H9 (cell line): ENCODE measurements at regions not wholly inside any gene's neighbourhood (a gene's known extent, or its start where the extent isn't known, plus 50 kb on each side); places are given as distances from the start of the nearest gene placed in this dataset.

Experiments used
- DNase-seq: peaks from one replicate; pipeline ENCODE4 v3.0.0-alpha.2; 2017
- H2AFZ ChIP-seq: one replicate; pipeline ENCODE4 v1.6.1; 2013; ENCODE audit warnings: mild to moderate bottlenecking, low read length, control low read depth, moderate library complexity
- H2AK5ac ChIP-seq: 2 replicates; pipeline ENCODE4 v1.6.1; 2013; ENCODE audit warnings: low read length, control low read depth, mixed read lengths; ENCODE audit not compliant: insufficient read length
- H2BK120ac ChIP-seq: one replicate; pipeline ENCODE4 v1.6.1; 2013; ENCODE audit warnings: low read depth, mild to moderate bottlenecking, low read length, control low read depth, inconsistent platforms; ENCODE audit not compliant: poor library complexity, severe bottlenecking
- H2BK12ac ChIP-seq: 2 replicates; pipeline ENCODE4 v1.6.1; 2013; ENCODE audit warnings: low read length, control low read depth, mixed read lengths, low read depth; ENCODE audit not compliant: insufficient read length
- H2BK15ac ChIP-seq: 2 replicates; pipeline ENCODE4 v1.6.1; 2013; ENCODE audit warnings: low read depth, low read length, control low read depth
- H2BK20ac ChIP-seq: one replicate; pipeline ENCODE4 v1.6.1; 2013; ENCODE audit warnings: low read depth, mild to moderate bottlenecking, low read length, control low read depth, inconsistent platforms; ENCODE audit not compliant: poor library complexity, severe bottlenecking
- H2BK5ac ChIP-seq: 2 replicates; pipeline ENCODE4 v1.6.1; 2013; ENCODE audit warnings: low read length, control low read depth, mixed read lengths; ENCODE audit not compliant: insufficient read length
- H3K14ac ChIP-seq: 2 replicates; pipeline ENCODE4 v1.6.1; 2013; ENCODE audit warnings: low read length, control low read depth; ENCODE audit not compliant: insufficient read depth
- H3K18ac ChIP-seq: 2 replicates; pipeline ENCODE4 v1.6.1; 2013; ENCODE audit warnings: low read depth, mild to moderate bottlenecking, mixed read lengths, low read length, control low read depth; ENCODE audit not compliant: insufficient read length
- H3K23ac ChIP-seq: 2 replicates; pipeline ENCODE4 v1.6.1; 2013; ENCODE audit warnings: low read length, control low read depth, mixed read lengths, low read depth; ENCODE audit not compliant: insufficient read length
- H3K23me2 ChIP-seq: 2 replicates; pipeline ENCODE4 v1.6.1; 2013; ENCODE audit warnings: low read depth, mild to moderate bottlenecking, mixed read lengths, low read length, control low read depth; ENCODE audit not compliant: insufficient read length, poor library complexity, severe bottlenecking
- H3K27ac ChIP-seq: 2 replicates; pipeline ENCODE4 v1.5.1; 2013; ENCODE audit warnings: low read length, control low read depth, mixed read lengths, low read depth; ENCODE audit not compliant: insufficient read length
- H3K27me3 ChIP-seq: 2 replicates; pipeline ENCODE4 v1.6.1; 2013; ENCODE audit warnings: low read length, control low read depth, inconsistent platforms; ENCODE audit not compliant: insufficient read depth
- H3K4ac ChIP-seq: 2 replicates; pipeline ENCODE4 v1.6.1; 2013; ENCODE audit warnings: low read depth, mild to moderate bottlenecking, control low read depth, inconsistent platforms, low read length, moderate library complexity
- H3K4me1 ChIP-seq: 2 replicates; pipeline ENCODE4 v1.6.1; 2013; ENCODE audit warnings: low read length, control low read depth, inconsistent platforms; ENCODE audit not compliant: insufficient read depth
- H3K4me2 ChIP-seq: 2 replicates; pipeline ENCODE4 v1.6.1; 2013; ENCODE audit warnings: low read length, control low read depth, mixed read lengths; ENCODE audit not compliant: insufficient read length, insufficient read depth
- H3K56ac ChIP-seq: 2 replicates; pipeline ENCODE4 v1.6.1; 2013; ENCODE audit warnings: low read depth, mild to moderate bottlenecking, mixed read lengths, low read length, control low read depth; ENCODE audit not compliant: insufficient read length
- H3K79me1 ChIP-seq: 2 replicates; pipeline ENCODE4 v1.6.1; 2013; ENCODE audit warnings: low read depth, mild to moderate bottlenecking, moderate library complexity, low read length, control low read depth, inconsistent platforms; ENCODE audit not compliant: insufficient read depth, poor library complexity, severe bottlenecking
- H3K79me2 ChIP-seq: 2 replicates; pipeline ENCODE4 v1.6.1; 2013; ENCODE audit warnings: low read length, control low read depth, inconsistent platforms; ENCODE audit not compliant: insufficient read depth
- H3K9ac ChIP-seq: 2 replicates; pipeline ENCODE4 v1.6.1; 2013; ENCODE audit warnings: low read length, control low read depth, mixed read lengths; ENCODE audit not compliant: insufficient read length; ENCODE audit errors: extremely low read depth
- H3K9me3 ChIP-seq: one replicate; pipeline ENCODE4 v1.6.1; 2013; ENCODE audit warnings: low read depth, low read length, inconsistent platforms; ENCODE audit not compliant: control insufficient read depth
- H3T11ph ChIP-seq: one replicate; pipeline ENCODE4 v1.6.1; 2013; ENCODE audit warnings: mild to moderate bottlenecking, low read length, control low read depth, inconsistent platforms
- H4K20me1 ChIP-seq: one replicate; pipeline ENCODE4 v1.6.1; 2013; ENCODE audit not compliant: control insufficient read depth, insufficient read length, insufficient read depth
- H4K5ac ChIP-seq: 2 replicates; pipeline ENCODE4 v1.6.1; 2013; ENCODE audit warnings: low read depth, mild to moderate bottlenecking, mixed read lengths, low read length, control low read depth; ENCODE audit not compliant: insufficient read length
- H4K8ac ChIP-seq: replicated peaks from 2 replicates; pipeline ENCODE4 v1.6.1; 2013; ENCODE audit warnings: low read length, control low read depth, mixed read lengths, low read depth; ENCODE audit not compliant: insufficient read length
- H4K91ac ChIP-seq: 2 replicates; pipeline ENCODE4 v1.6.1; 2013; ENCODE audit warnings: low read depth, mild to moderate bottlenecking, moderate library complexity, mixed read lengths, low read length, control low read depth; ENCODE audit not compliant: insufficient read length
- H3K27ac Mint-ChIP-seq, 3 experiments: 2 replicates in 2 of 3; 3 replicates in 1 of 3; pipeline ENCODE4 v1.8.0; 2020 to 2021; ENCODE audit warnings: mixed read lengths in 3 of 3, mild to moderate bottlenecking in 1 of 3, moderate library complexity in 1 of 3
- H3K27me3 Mint-ChIP-seq: 2 replicates; pipeline ENCODE4 v1.8.0; 2021; ENCODE audit warnings: low read depth, mild to moderate bottlenecking, moderate library complexity, mixed read lengths
- H3K36me3 Mint-ChIP-seq, 3 experiments: 2 replicates in 2 of 3; 3 replicates in 1 of 3; pipeline ENCODE4 v1.8.0; 2020 to 2021; ENCODE audit warnings: low read depth in 3 of 3, mixed read lengths in 3 of 3; ENCODE audit not compliant: insufficient read depth in 1 of 3
- H3K4me1 Mint-ChIP-seq, 2 experiments: 2 replicates each; pipeline ENCODE4 v1.8.0; 2020; ENCODE audit warnings: mixed read lengths in 2 of 2
- H3K4me3 Mint-ChIP-seq, 2 experiments: 2 replicates in 1 of 2; 3 replicates in 1 of 2; pipeline ENCODE4 v1.8.0; 2020 to 2021; ENCODE audit warnings: mild to moderate bottlenecking in 2 of 2, mixed read lengths in 2 of 2, moderate library complexity in 1 of 2
- H3K9me3 Mint-ChIP-seq, 2 experiments: 2 replicates in 1 of 2; 3 replicates in 1 of 2; pipeline ENCODE4 v1.8.0; 2020; ENCODE audit warnings: mild to moderate bottlenecking in 2 of 2, mixed read lengths in 2 of 2, moderate library complexity in 1 of 2
- CTCF ChIP-seq: fragments of 200-600 bp; sonication (generic); conservative IDR thresholded peaks from 3 replicates; pipeline ENCODE4 v1.8.0; 2021; ENCODE audit warnings: antibody characterized with exemption, mild to moderate bottlenecking
- WGBS: extraction: QIAGEN DNeasy Blood & Tissue Kit; methylation state at CpG from one replicate; pipeline ENCODE4 v1.1.7; 2013; ENCODE audit warnings: missing lambda C conversion rate, low lambda C conversion rate, mixed read lengths; ENCODE audit not compliant: insufficient read length; ENCODE audit errors: extremely low coverage; 5-methylcytosine and 5-hydroxymethylcytosine counted together

DNA sequence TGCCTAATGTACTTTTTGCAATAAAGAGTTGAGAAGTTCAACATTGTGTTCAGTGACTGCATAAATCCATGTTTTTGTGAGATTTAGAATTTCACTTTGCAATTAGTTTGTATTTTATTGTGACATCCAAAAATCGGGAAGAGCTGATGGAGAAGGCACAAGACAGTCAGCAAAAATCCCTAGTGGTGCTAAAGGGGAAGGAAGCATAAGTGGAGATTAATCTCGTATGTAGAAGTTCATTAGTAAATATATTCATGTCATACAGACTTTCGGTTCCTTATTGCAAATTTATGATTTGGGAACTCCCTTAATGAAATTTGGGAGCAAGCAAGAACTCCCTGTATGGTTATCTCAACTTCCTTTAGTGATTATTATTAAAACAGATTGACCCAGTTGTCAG is 57.8 kb upstream of the SLC39A8 start:
- H2AFZ ChIP-seq = no peak overlapping the region
- no peaks in the 10 kb centered on the region for H4K20me1 ChIP-seq
- H3K79me1 ChIP-seq = no peaks in the 10 kb centered on the region
- H3K9me3 ChIP-seq = no peaks in the 10 kb centered on the region
- H3K27ac ChIP-seq = no peak overlapping the region
- H4K5ac ChIP-seq = no peak overlapping the region
- H3K27me3 ChIP-seq = no peaks in the 10 kb centered on the region
- TF ChIP-seq CTCF = no peak
- no peak overlapping the region for H3K9ac ChIP-seq
- Mint-ChIP-seq H3K4me1 (no peaks in the 10 kb centered on the region), H3K27me3 (no peaks in the 10 kb centered on the region), H3K27ac (no peak overlapping the region), H3K36me3 (no peaks in the 10 kb centered on the region), H3K9me3 (no peaks in the 10 kb centered on the region), H3K4me3 (no peak overlapping the region)
- no peak overlapping the region for H3K18ac ChIP-seq
- WGBS = no CpG with 5 or more reads among the region's 3 CpGs
- H2BK5ac ChIP-seq = no peak overlapping the region
- H2BK120ac ChIP-seq = no peak overlapping the region
- H3K4ac ChIP-seq = no peak overlapping the region
- H3K4me2 ChIP-seq = no peak overlapping the region
- H3K23ac ChIP-seq = no peak overlapping the region
- H3K23me2 ChIP-seq = no peaks in the 10 kb centered on the region
- H3K79me2 ChIP-seq = no peaks in the 10 kb centered on the region
- no peak overlapping the region for H2BK20ac ChIP-seq
- no peak overlapping the region for H3K56ac ChIP-seq
- H2BK15ac ChIP-seq = no peak overlapping the region
- DNase-seq = no peak
- no peak overlapping the region for H4K91ac ChIP-seq
- no peak overlapping the region for H3T11ph ChIP-seq
- no peaks in the 10 kb centered on the region for H3K4me1 ChIP-seq
- H3K14ac ChIP-seq = no peak overlapping the region
- no peak overlapping the region for H2AK5ac ChIP-seq
- no peak overlapping the region for H4K8ac ChIP-seq
- H2BK12ac ChIP-seq = no peak overlapping the region
